Activated naive CD4-positive, alpha-beta T cell treated with anti-CD3 and anti-CD28 coated beads, Interleukin-2, amount 50 U/mL, for 72 hours (primary cell): ENCODE measurements at regions not wholly inside any gene's neighbourhood (a gene's known extent, or its start where the extent isn't known, plus 50 kb on each side); places are given as distances from the start of the nearest gene placed in this dataset.
"Not testable (repeated sequence)": the region's sequence is repeated elsewhere in the genome, so short reads cannot be mapped to it uniquely, and the experiment has no call there.

Experiments
- ATAC-seq, 2 donors: fragments of 150-1000 bp; cut with Tn5 transposase; 2 replicates each; pipeline ENCODE4 v1.10.0; 2021; ENCODE audit warnings: mild to moderate bottlenecking in 2 of 2, moderate library complexity in 2 of 2
- DNase-seq, 2 donors: peaks; one replicate each; pipeline ENCODE4 v3.0.0; 2021 to 2022; ENCODE audit warnings: low spot score in 2 of 2
- H3K27ac Mint-ChIP-seq, 2 donors: one replicate each; pipeline ENCODE4 v1.8.0; 2022; ENCODE audit warnings: mild to moderate bottlenecking in 2 of 2, mixed read lengths in 2 of 2
- H3K36me3 Mint-ChIP-seq, 2 donors: one replicate each; pipeline ENCODE4 v1.8.0; 2022; ENCODE audit warnings: mixed read lengths in 2 of 2
- H3K9me3 Mint-ChIP-seq, 2 donors: one replicate each; pipeline ENCODE4 v1.8.0; 2022; ENCODE audit warnings: mixed read lengths in 2 of 2

- H3K9me3 Mint-ChIP-seq = peaks cover 16 to 26% of the 10 kb centered on the region in 2 donors
- H3K36me3 Mint-ChIP-seq, DNase-seq, ATAC-seq, H3K27ac Mint-ChIP-seq: not testable (repeated sequence)
Observed at GRCh38 chr3:95241256-95241655, 1178.4 kb downstream of the NSUN3 start.

DNA sequence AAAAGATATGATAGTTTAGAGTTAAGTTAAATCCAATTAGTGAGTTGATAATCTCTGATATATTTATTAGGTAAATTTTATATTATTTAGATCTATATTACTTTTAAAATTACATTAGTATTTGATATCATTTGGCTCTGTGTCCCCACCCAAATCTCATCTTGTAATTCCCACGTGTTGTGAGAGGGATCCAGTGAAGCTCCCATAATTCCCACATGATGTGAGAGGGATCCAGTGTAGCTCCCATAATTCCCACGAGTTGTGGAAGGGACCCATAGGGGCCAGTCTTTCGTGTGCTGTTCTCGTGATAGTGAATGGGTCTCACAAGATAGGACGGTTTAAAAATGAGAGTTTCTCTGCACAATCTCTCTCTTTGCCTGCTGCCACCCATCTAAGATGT lies 1183.6 kb downstream of the NSUN3 start:
- DNase-seq (no peak), ATAC-seq (no peak)
- Mint-ChIP-seq H3K36me3 (no peaks in the 10 kb centered on the region), H3K9me3 (peaks cover 13 to 17% of the 10 kb centered on the region in 2 donors), H3K27ac (no peak overlapping the region)

DNA sequence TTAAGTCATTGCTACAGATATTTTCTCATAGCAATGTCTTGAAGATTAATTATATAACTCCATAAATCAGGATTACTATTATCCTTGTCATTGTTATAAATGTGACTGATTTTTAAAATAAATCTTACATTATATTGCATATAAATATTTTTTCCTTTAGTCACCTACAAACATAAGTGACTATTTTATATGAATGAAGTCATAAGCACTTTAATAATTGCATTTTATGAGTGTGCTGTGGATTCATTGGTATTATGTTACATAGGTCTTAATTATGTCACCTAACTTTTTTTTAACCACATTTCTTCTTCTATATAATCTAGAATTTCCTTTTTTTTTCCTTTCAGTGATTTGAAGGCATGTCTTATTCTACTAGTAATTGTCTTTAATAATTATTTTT lies 1191.2 kb downstream of the NSUN3 start:
- Mint-ChIP-seq H3K9me3 (peaks cover 20 to 22% of the 10 kb centered on the region in 2 donors), H3K36me3 (peaks cover 0 to 5% of the 10 kb centered on the region in 2 donors), H3K27ac (no peak overlapping the region)
- ATAC-seq (no peak), DNase-seq (no peak)

GRCh38 chr3:95254758-95255157 lies 1191.9 kb downstream of the NSUN3 start:
- H3K27ac Mint-ChIP-seq = no peak overlapping the region
- H3K9me3 Mint-ChIP-seq = peaks cover 20 to 23% of the 10 kb centered on the region in 2 donors
- peaks cover 0 to 6% of the 10 kb centered on the region in 2 donors for H3K36me3 Mint-ChIP-seq
- ATAC-seq (no peak), DNase-seq (no peak)

DNA sequence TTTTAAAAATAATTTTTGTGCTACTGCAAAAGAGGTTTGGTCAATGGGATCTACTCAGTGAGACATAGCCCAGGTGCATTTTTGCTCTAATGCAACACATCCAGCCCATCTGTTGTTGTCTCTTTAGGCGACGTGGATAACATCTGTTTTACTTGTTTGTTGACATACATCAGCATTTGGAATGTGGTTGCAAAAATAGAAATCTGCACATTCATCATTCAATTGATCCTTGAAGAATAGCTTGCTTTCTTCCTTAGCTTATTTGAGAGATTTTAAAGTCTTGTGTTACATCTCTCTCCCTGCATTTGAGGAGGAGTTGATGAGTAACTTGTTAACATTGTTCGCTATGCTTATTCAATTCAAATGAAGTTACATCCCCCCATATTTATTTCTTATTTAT lies 1202.3 kb downstream of the NSUN3 start:
- Mint-ChIP-seq H3K27ac (no peak overlapping the region), H3K36me3 (no peaks in the 10 kb centered on the region), H3K9me3 (peaks cover 6 to 14% of the 10 kb centered on the region in 2 donors)
- no peak for DNase-seq
- no peak for ATAC-seq

DNA sequence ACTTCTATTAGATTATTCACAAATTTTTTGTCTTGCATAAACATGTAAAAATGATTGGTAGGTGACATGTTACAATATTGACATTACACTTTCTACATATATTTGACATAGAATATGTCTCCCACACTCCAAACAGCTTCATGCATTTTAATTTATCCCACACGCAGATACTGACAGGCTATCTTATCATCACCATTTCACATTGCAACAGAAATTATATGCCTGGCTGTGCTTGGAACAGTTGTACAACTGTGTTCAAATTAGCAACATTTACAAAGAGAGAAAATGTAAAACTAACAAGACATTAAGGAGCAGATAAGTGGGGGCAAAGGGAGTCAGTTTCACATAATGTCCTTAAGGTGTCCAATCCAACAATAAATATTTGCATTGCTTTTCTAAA lies 1208.5 kb downstream of the NSUN3 start:
- ATAC-seq = no peak
- Mint-ChIP-seq H3K36me3 (no peaks in the 10 kb centered on the region), H3K9me3 (peaks cover 4 to 6% of the 10 kb centered on the region in 2 donors), H3K27ac (no peak overlapping the region)
- DNase-seq = no peak

DNA sequence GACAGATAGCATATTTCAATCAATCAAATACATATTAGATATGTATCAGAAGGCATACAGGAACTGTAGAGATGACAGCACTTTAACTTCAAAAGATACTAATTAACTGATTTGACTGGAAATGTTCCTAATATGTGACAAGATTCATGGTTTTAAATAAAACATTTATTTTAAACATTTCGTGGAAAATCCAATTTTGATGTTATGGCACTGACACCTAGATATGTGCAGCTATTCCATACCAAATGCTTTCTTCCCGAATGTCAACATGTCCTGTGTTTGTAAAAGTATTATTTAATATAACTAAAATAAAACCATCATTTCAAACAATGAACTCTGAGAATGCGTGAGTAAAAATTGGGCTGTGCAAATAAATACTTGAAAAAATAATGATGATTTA lies 1209.3 kb downstream of the NSUN3 start:
- ATAC-seq = no peak
- no peak for DNase-seq
- H3K36me3 Mint-ChIP-seq = no peaks in the 10 kb centered on the region
- no peak overlapping the region for H3K27ac Mint-ChIP-seq
- H3K9me3 Mint-ChIP-seq = peaks cover 4 to 6% of the 10 kb centered on the region in 2 donors

GRCh38 chr3:95272781-95273180 lies 1209.9 kb downstream of the NSUN3 start:
- Mint-ChIP-seq H3K36me3 (no peaks in the 10 kb centered on the region), H3K27ac (no peak overlapping the region), H3K9me3 (peaks cover 4 to 6% of the 10 kb centered on the region in 2 donors)
- ATAC-seq = no peak
- DNase-seq = no peak

GRCh38 chr3:95277613-95278012 lies 1214.8 kb downstream of the NSUN3 start:
- no peaks in the 10 kb centered on the region for H3K36me3 Mint-ChIP-seq
- ATAC-seq (no peak), DNase-seq (no peak)
- no peak overlapping the region for H3K27ac Mint-ChIP-seq
- H3K9me3 Mint-ChIP-seq = peaks cover 4 to 5% of the 10 kb centered on the region in 2 donors

DNA sequence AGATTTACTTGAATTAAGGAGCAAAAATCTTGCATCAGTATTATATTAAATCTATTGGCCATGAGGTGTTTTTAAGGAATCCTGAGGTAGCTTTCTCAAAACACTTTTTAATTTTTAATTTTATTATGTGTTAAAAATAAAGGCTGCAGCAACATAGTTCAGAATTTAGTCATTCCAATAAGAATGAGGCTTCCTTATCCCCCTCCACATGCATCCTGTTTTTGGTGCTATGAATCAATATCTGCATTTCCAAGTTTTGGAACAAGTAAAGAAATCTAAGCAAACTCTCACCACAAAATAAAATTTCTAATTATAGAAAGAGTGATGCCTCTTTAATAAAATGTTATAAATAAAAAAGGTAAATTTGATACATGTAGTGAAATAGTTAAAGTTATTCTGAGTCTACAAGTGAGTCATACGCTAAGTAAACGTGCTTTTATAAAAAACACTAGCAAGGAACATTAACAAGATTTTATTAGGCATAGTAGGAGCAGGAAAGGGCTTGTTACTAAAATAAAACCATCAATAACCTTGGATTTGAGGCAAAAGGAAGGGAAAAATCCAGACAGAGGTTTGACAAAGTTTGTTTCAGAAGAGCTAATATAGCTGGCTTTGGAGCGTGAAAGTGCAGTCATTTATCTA lies 1218.0 kb downstream of the NSUN3 start:
- no peak for ATAC-seq
- H3K36me3 Mint-ChIP-seq = no peaks in the 10 kb centered on the region
- peaks cover 4 to 5% of the 10 kb centered on the region in 2 donors for H3K9me3 Mint-ChIP-seq
- no peak overlapping the region for H3K27ac Mint-ChIP-seq
- no peak for DNase-seq

DNA sequence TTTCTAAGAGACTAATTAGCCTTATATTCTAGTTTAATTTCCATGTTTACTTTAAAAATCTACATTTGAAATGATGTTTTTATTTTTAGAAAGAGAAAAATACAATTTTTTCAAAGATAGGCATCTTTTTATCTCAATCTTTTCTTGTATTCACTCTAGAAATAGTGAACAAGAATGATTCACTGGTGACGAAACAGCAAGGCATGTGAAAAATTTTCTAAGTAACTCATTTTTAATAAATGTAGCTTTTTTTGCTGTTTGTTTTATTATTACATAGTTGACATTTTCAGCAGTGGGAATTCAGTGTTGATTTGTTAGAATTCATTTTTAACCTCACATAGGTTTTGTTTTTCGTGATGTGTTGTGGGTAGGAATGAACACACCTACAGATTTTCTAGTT lies 1226.4 kb downstream of the NSUN3 start:
- no peak for ATAC-seq
- Mint-ChIP-seq H3K9me3 (peaks cover 10 to 11% of the 10 kb centered on the region in 2 donors), H3K27ac (no peak overlapping the region), H3K36me3 (peaks cover 0 to 7% of the 10 kb centered on the region in 2 donors)
- DNase-seq = no peak

GRCh38 chr3:95297581-95297980 lies 1234.7 kb downstream of the NSUN3 start:
- Mint-ChIP-seq H3K36me3 (no peaks in the 10 kb centered on the region), H3K9me3 (peaks cover 9 to 10% of the 10 kb centered on the region in 2 donors), H3K27ac (no peak overlapping the region)
- DNase-seq (no peak), ATAC-seq (no peak)

GRCh38 chr3:95302044-95302443 lies 1239.2 kb downstream of the NSUN3 start:
- no peak overlapping the region for H3K27ac Mint-ChIP-seq
- ATAC-seq = no peak
- no peak for DNase-seq
- H3K36me3 Mint-ChIP-seq = no peaks in the 10 kb centered on the region
- peaks cover 5 to 14% of the 10 kb centered on the region in 2 donors for H3K9me3 Mint-ChIP-seq

DNA sequence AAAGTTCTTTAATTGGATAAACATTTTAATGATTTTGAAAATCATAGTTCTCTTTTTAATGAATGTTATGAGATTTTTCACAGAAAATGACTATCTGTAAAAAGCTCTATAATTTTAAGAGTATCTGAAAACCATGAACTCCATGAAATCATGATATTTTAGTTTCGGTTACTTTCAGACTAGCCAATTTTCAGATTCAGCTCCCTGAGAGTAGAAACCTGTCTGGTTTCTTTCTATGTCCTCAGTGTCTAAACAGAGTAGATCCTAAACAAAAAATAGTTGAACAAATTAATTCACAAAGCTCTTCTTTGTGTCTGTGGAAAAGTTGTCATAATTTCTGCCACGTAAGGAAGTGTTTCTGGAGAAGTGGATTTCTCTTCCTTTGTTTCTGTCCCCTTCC lies 1247.7 kb downstream of the NSUN3 start:
- no peak for ATAC-seq
- Mint-ChIP-seq H3K27ac (no peak overlapping the region), H3K36me3 (no peaks in the 10 kb centered on the region), H3K9me3 (peaks cover 3 to 15% of the 10 kb centered on the region in 2 donors)
- no peak for DNase-seq

DNA sequence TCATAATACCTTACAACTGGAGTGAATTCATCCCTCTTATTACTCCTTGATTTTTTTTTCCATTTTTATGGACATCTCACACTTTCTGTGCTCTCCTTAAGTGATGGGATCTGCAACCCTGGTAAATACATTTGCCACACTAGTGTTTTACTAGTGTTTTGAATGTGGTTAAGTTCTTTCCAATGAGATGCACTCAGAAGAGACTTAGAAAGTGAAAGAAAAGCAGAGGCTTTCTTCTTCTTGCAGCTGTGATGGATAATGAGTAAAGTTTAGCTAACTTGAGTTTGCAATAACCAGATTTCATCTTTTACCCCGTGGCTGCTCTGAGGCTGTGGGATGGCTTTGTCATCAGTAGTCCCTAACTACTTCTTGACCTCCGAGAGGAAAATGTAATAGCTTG lies 1248.4 kb downstream of the NSUN3 start:
- peaks cover 3 to 15% of the 10 kb centered on the region in 2 donors for H3K9me3 Mint-ChIP-seq
- no peak overlapping the region for H3K27ac Mint-ChIP-seq
- H3K36me3 Mint-ChIP-seq = no peaks in the 10 kb centered on the region
- DNase-seq (no peak), ATAC-seq (no peak)

- H3K9me3 Mint-ChIP-seq = peaks cover 8 to 15% of the 10 kb centered on the region in 2 donors
Observed at GRCh38 chr3:95312650-95313049, 1249.8 kb downstream of the NSUN3 start.

DNA sequence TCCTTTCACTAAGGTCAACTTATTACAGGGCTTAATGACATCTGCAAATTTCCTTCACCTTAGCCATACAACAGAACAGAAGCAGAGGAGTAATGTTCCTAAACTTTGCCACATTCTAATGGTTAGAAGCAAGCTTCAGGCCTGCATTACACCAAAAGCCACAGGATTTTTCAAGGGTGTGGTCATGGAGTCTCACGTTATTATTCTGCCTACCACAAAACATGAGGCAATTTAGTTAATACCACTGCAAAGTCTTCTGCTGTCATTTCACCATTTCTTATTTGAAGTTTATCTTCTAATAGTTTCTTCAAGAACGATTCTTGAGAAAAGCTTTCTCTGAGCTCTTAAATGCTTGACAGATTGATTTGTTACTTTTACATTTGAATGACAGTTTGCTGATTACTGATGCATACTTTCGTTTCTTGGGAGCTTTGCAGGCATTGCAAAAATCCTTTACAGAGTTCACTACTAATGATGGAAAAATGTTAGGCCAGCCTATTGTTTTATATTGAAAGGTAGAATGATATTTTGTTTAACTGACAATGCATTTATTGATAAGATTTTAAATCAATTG lies 1257.1 kb downstream of the NSUN3 start:
- Mint-ChIP-seq H3K36me3 (no peaks in the 10 kb centered on the region), H3K9me3 (peaks cover 4 to 5% of the 10 kb centered on the region in 2 donors), H3K27ac (no peak overlapping the region)
- ATAC-seq = no peak
- DNase-seq = no peak

More at GRCh38 chr3:95312650-95313049, 1249.8 kb downstream of the NSUN3 start:
- Mint-ChIP-seq H3K36me3 (no peaks in the 10 kb centered on the region), H3K27ac (no peak overlapping the region)
- no peak for ATAC-seq
- no peak for DNase-seq

GRCh38 chr3:95327478-95327877 lies 1264.6 kb downstream of the NSUN3 start:
- ATAC-seq = no peak

More at GRCh38 chr3:95327478-95327877, 1264.6 kb downstream of the NSUN3 start:
- Mint-ChIP-seq H3K36me3 (peaks cover 0 to 5% of the 10 kb centered on the region in 2 donors), H3K9me3 (peaks cover 9 to 22% of the 10 kb centered on the region in 2 donors), H3K27ac (no peak overlapping the region)
- DNase-seq = no peak
